ENCODE measurements at regions not wholly inside any gene's neighbourhood (a gene's known extent, or its start where the extent isn't known, plus 50 kb on each side); places are given as distances from the start of the nearest gene placed in this dataset.

DNA sequence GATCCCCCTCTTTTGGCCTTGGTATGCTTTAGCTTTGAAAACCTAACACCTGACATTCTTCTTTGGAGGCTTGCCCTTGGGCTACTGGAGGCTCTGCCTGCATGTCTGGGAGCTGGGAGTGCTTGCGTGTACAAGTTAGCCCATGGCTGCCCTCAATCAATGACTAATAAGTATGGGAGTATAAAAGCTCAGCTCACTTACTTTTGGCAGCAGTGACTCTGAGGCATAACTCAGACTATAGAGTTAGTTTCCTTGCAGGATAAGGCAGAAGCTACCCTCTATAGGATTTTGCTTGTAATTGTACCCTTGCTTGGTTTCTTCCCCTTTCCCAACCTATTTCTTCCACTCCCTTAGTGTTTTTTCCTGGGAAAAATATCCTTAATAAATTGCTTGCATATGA is 247.9 kb downstream of the PPP1R2C start:
- Histone ChIP-seq H3K27ac (no peak overlapping the region), H3K36me3 (replicated peaks in 1 of 2; ENCODE audit: insufficient read depth in 1 of 2, low read depth in 2 of 2) (no peaks in the 10 kb centered on the region), H3K4me3 (no peak overlapping the region), H3K9me3 (no peaks in the 10 kb centered on the region), H3K27me3 (no peaks in the 10 kb centered on the region), H3K4me1 (no peaks in the 10 kb centered on the region)
- WGBS, 2 donors = 80 to 100% methylated on average over 1 of the region's 1 CpG
- intact Hi-C loops (cut with DNase I) = no loop called here
- no peak for TF ChIP-seq POLR2A (IDR thresholded peaks at IDR 0.05)
- TF ChIP-seq, protein P1, sequence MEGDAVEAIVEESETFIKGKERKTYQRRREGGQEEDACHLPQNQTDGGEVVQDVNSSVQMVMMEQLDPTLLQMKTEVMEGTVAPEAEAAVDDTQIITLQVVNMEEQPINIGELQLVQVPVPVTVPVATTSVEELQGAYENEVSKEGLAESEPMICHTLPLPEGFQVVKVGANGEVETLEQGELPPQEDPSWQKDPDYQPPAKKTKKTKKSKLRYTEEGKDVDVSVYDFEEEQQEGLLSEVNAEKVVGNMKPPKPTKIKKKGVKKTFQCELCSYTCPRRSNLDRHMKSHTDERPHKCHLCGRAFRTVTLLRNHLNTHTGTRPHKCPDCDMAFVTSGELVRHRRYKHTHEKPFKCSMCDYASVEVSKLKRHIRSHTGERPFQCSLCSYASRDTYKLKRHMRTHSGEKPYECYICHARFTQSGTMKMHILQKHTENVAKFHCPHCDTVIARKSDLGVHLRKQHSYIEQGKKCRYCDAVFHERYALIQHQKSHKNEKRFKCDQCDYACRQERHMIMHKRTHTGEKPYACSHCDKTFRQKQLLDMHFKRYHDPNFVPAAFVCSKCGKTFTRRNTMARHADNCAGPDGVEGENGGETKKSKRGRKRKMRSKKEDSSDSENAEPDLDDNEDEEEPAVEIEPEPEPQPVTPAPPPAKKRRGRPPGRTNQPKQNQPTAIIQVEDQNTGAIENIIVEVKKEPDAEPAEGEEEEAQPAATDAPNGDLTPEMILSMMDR (IDR thresholded peaks at IDR 0.05) = no peak
- ATAC-seq (no peak), DNase-seq (no peak)

DNA sequence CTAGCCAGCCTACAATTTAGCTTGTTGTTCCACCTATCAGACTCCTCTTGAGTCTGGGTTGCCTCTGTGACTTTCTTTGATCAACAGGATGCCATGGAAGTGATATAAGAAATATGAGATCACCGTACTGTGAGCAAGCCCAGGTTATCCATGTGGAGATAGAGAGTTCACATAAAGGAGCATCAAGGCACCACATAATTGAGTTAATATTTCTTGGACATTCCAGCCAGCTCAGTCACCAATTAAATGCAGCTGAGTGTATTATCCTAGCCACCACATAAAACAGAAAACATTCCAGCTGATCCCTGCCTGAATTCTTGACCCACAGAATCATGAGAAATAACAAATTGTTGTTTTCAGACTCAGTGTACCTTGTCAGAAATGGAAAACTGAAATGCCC is 253.6 kb downstream of the PPP1R2C start:
- TF ChIP-seq, protein P1 (IDR thresholded peaks at IDR 0.05) = no peak
- TF ChIP-seq POLR2A (IDR thresholded peaks at IDR 0.05) = no peak
- intact Hi-C loops (cut with DNase I) = no loop called here
- H3K9me3 ChIP-seq = no peaks in the 10 kb centered on the region
- ATAC-seq (no peak), DNase-seq (no peak)
- no peak overlapping the region for H3K4me3 ChIP-seq
- H3K27ac ChIP-seq = no peak overlapping the region
- H3K36me3 ChIP-seq (replicated peaks in 1 of 2; ENCODE audit: insufficient read depth in 1 of 2, low read depth in 2 of 2) = no peaks in the 10 kb centered on the region
- H3K4me1 ChIP-seq = no peaks in the 10 kb centered on the region
- WGBS, 2 donors = 69 to 91% methylated on average over 1 of the region's 1 CpG
- no peaks in the 10 kb centered on the region for H3K27me3 ChIP-seq

DNA sequence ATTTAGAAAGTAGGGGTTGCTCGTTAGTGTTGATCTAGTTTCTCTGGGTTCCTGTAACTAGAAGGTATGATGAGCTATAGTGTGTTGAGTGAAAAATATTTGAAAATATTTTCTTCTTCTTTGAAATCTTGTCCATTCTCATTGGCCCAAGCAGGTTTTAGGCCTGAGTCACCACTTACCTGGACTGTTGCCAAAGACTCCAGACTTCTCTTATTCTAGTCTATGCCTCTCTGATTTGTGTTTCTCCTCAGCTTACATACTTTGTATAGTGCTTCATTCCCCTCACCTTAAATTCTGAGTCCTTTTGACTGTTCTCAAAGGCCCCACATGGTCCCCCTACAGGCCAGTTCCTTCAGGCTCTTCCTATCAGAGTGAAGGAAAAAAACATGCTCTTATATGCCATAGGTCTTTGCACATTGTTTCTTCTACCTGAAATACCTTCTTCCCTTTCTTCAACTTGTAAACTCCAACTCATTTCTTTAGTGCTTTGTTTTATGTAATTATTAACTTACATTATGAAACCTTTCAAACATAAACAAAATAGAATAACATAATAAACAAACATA is 258.2 kb downstream of the PPP1R2C start:
- WGBS, 2 donors = 93 to 94% methylated on average over 1 of the region's 1 CpG
- ATAC-seq (no peak), DNase-seq (no peak)
- Histone ChIP-seq H3K27ac (no peak overlapping the region), H3K9me3 (no peaks in the 10 kb centered on the region), H3K4me3 (no peak overlapping the region), H3K27me3 (no peaks in the 10 kb centered on the region), H3K36me3 (replicated peaks in 1 of 2; ENCODE audit: insufficient read depth in 1 of 2, low read depth in 2 of 2) (no peaks in the 10 kb centered on the region), H3K4me1 (no peaks in the 10 kb centered on the region)
- TF ChIP-seq, protein P1 (IDR thresholded peaks at IDR 0.05) = no peak
- intact Hi-C loops (cut with DNase I) = no loop called here

DNA sequence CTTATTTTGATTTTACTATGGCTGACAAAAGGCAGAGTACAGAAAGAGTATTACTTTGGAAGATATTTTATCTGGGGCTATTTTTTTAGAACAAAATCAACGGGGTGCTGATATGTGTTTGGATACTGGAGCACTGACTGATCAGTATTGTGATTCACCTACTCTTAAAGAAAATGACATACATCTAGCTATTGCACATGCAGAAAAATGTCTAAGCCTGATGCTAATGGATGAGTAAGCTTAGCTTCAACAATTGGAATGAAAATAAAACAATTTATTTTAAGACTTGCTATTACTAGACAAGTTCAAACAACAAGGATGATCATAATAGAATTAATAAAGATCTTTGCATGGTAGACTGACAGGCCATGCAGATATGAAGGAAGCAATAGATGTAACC is 262.0 kb downstream of the PPP1R2C start:
- WGBS, 2 donors = 69 to 77% methylated on average over 1 of the region's 1 CpG
- ATAC-seq (no peak), DNase-seq (no peak)
- Histone ChIP-seq H3K4me1 (no peaks in the 10 kb centered on the region), H3K27ac (no peak overlapping the region), H3K36me3 (replicated peaks in 1 of 2; ENCODE audit: insufficient read depth in 1 of 2, low read depth in 2 of 2) (no peaks in the 10 kb centered on the region), H3K27me3 (no peaks in the 10 kb centered on the region), H3K9me3 (no peaks in the 10 kb centered on the region), H3K4me3 (no peak overlapping the region)
- TF ChIP-seq, protein P1 (IDR thresholded peaks at IDR 0.05) = no peak
- TF ChIP-seq POLR2A (IDR thresholded peaks at IDR 0.05) = no peak
- intact Hi-C loops (cut with DNase I) = no loop called here

DNA sequence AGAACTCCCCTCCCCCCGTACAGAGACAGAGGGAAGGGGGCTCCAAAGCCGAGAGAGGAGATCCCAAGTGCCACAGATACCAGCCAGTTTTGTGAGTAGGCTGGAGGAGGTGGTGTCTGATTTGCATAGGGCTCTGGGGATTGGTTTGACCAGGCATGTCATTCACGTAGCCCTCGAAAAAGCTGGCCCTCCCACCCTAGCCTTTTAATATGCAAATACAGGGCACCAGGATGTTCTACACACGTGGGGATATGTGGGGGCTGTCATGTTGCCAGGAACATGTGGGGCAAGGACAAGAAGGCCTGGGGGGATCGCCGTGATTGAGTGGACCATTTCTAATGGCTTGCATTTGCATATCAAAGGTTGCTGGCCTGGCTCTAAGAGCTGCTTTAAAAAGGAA is 272.9 kb downstream of the PPP1R2C start:
- Histone ChIP-seq H3K36me3 (replicated peaks in 1 of 2; ENCODE audit: insufficient read depth in 1 of 2, low read depth in 2 of 2) (no peaks in the 10 kb centered on the region), H3K27ac (no peak overlapping the region), H3K4me1 (no peaks in the 10 kb centered on the region), H3K4me3 (no peak overlapping the region), H3K9me3 (no peaks in the 10 kb centered on the region), H3K27me3 (no peaks in the 10 kb centered on the region)
- ATAC-seq (no peak), DNase-seq (no peak)
- intact Hi-C loops (cut with DNase I) = no loop called here
- WGBS, 2 donors = 71 to 75% methylated on average over 6 to 7 of the region's 7 CpGs
- no peak for TF ChIP-seq POLR2A (IDR thresholded peaks at IDR 0.05)
- TF ChIP-seq, protein P1 (IDR thresholded peaks at IDR 0.05) = no peak

Measured in body of pancreas (tissue), 4 donors.